RPMI8226 (cell line): ENCODE measurements at regions not wholly inside any gene's neighbourhood (a gene's known extent, or its start where the extent isn't known, plus 50 kb on each side); places are given as distances from the start of the nearest gene placed in this dataset.
A peak's percentile ranks its signal among the peaks of the same experiment; 100 is the strongest.
"Not testable (repeated sequence)": the region's sequence is repeated elsewhere in the genome, so short reads cannot be mapped to it uniquely, and the experiment has no call there.

Experiments used
- DNase-seq: peaks from one replicate; pipeline ENCODE4 v3.0.0-alpha.2; 2015

DNA sequence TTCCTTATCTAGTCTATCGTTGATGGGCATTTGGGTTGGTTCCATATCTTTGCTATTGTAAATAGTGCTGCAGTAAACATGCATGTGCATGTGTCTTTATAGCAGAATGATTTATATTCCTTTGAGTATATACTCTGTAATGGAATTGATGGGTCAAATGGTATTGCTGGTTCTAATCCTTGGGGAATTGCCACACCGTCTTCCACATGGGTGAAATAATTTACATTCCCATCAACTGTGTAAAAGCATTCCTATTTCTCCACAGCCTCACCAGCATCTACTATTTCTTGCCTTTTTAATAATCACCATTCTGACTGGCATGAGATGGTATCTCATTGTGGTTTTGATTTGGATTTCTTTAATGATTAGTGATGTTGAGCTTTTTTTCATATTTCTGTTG is 430.5 kb upstream of the TMPRSS15 start:
- not testable (repeated sequence) for DNase-seq

DNA sequence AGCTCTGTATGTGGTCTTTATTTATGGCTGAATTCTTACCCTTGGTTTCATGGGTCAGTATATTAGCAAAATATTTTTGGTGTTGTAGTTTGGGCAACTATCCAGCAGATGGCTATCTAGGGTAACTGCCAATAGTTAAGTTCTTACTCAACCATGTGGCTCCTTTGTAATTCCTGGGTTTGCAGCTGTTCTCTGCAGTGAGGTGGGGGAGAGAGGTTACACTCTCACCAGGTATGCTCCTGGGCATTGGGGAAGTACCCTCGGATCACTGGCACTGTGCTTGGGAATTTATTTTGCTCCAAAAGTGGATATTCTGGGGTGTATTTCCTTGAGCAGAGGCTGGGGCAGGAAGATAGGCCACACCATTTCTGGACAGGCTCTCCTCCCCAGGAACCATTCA is 436.7 kb upstream of the TMPRSS15 start:
- peak; percentile 54 for DNase-seq

- not testable (repeated sequence) for DNase-seq
These were observed 454.0 kb upstream of the TMPRSS15 start for GRCh38 chr21:18857606-18858005.

DNA sequence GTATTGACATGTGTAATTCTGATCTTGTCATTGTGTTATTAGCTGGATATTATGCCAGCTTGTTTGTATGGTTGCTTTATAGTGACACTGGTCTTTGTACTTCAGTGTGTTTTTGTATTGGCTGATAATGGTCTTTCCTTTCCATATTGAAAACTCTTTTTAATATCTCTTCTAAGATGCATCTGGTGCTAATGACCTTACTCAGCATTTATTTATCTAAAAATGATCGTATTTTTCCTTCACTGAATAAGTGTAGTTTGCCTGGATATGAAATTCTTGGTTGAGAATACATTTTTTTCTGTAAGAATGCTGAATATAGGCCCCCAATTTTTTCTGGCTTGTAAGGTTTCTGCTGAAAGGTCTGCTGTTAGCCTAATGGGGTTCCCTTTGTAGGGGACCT is 465.5 kb upstream of the TMPRSS15 start:
- no peak for DNase-seq

- DNase-seq: peak; percentile 29
These were observed 474.3 kb upstream of the TMPRSS15 start for GRCh38 chr21:18877917-18878316.

- no peak for DNase-seq
These were observed 484.5 kb upstream of the TMPRSS15 start for GRCh38 chr21:18887922-18888602.

DNA sequence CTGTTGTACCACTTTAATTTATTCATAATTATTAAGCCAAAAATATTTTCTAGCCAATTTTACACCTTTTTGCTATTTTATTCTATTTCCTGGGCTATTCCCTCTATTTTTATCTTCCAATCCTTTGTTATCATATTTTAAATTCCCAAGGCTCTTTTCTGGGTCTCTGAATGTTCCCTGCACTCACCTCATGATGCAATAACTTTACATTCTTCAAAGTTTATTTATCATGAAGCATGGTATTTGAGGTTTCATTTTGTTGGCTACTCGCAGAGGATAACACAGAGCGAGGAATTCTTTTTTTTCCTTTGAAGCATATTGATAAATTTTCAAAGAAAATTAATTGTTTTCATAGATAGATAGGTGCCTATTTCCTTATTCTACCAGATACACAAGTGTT is 489.8 kb upstream of the TMPRSS15 start:
- DNase-seq: no peak

DNA sequence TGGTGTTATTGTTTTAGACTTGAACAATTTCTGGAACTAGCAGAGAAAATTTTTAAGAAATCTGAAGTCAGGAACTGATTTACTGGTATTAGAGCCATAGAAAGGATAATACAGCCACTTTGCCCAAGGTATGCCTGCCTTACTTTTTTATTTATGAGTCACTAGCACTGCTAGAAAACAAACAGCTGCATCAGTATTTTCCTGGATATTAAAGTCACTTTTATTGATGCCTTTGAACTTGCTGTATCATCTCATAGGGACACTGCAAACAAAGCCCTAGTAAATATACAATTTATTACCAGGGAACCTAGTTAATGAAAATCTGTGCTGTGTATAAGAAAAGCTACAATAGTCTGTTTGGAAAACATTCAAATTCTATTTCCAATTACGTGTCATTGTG is 490.8 kb upstream of the TMPRSS15 start:
- DNase-seq: no peak

GRCh38 chr21:18899261-18899660 is 495.7 kb upstream of the TMPRSS15 start:
- DNase-seq: peak; percentile 14

DNA sequence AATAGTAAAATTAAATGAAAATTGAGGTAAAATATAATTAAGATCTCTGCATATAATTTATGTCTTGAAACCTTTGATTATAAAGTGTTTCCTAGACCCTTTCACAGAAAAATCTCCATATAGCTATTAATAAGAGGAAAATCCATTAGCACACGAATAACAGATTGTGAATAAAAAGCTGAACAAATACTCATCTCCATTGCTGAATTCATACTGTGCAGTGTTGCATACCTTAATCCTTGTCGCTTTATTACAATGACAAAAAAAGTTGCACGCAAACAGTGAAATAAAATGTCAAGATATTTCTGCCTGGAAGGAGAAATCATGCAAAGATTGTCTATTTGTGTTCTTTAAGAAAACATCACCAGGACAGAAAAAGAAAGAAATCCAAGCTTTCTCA is 499.1 kb upstream of the TMPRSS15 start:
- no peak for DNase-seq

DNA sequence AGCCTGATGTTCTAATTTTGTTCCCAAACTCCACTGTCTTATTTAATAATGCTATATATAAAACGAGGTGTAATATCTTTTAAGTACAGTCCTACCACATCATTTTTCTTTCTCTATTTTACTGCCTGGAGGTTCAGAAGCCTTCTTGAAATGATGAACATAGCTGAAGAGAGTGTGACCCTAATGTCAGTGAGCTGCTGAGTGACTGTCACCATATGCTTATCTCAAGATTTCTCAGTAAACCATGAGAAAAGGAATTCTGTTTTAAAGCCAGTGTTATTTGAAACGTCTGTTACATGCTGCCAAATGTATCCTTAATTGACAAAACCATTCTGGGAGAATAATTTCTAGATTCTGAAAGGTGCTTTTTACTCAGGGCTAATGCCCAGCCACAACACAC is 503.5 kb upstream of the TMPRSS15 start:
- no peak for DNase-seq

- DNase-seq: no peak
These were observed 505.1 kb upstream of the TMPRSS15 start for GRCh38 chr21:18908641-18909040.

DNA sequence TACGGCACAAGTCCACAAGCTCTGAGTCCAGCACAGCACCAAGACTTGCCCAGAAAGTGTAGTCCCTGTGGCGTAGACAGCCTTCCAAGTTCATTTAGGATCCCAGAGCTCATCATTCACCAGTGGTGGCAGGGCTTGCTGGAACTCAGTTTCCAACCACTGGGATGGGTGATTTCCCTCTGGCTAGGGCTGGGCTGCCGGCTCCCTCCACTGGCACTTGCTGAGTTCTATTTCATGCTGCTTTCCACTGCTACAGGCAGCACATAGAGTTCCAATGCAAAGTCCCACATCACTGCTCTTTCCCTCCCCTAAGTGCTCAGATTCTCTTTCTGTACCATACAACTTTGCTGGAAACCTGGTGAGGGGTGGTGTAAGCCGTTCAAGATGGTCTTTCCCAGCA is 510.3 kb upstream of the TMPRSS15 start:
- no peak for DNase-seq

DNA sequence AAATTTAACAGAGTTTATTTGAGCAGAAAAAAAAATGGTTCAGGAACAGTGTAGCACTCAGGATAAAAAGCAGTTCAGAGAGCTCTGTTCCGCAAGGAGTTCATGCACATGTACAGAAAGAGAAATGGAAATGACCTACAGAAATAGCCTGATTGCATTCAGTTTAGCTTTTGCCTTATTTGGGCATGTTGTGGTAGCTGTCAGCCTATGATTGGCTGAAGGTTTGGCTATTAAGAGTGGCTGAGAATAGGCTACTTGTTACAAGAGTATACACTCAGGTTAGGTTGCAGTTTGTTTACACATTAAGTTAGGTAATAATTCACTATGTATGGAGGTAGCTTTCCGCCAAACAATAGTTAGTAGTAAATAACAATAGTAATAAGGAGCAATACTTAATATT is 511.0 kb upstream of the TMPRSS15 start:
- DNase-seq: no peak

GRCh38 chr21:18917622-18918021 is 514.0 kb upstream of the TMPRSS15 start:
- no peak for DNase-seq

DNA sequence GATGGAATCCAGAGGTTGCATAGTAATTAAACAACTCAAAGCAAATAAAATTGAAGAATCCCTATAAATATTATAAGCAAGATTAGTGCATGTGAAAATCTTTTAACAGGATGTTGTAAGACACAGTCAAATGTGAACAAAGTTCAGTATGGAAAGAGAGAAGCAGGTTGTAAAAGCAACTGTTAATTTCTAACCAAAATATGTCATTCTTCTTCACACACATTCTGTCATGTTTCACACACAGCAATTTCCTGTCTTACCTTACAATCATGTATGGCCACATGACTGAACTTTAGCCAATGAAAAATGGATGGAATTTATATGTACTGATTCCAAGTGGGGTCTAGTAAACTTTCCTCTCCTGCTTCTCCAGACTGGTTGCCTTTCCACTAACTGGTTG is 527.7 kb upstream of the TMPRSS15 start:
- no peak for DNase-seq

DNA sequence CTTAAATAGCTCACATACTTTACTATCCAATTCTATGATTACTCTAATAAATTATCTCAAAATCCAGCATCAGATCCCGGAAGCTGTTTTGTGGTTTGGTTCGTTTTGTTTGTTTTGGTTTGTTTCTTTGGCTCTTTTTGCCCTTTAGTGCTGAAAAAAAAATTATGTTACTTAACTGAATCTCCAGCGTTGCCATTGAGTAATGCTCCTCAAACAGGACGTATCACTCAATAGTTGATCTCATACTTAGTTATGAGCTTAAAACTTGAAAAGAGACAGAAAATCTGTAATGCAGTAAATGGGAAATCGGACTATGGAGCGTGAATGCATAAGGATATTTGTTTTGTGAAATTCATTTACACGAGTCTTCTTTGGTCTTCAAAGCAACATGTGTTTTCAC is 533.8 kb upstream of the TMPRSS15 start:
- no peak for DNase-seq

DNA sequence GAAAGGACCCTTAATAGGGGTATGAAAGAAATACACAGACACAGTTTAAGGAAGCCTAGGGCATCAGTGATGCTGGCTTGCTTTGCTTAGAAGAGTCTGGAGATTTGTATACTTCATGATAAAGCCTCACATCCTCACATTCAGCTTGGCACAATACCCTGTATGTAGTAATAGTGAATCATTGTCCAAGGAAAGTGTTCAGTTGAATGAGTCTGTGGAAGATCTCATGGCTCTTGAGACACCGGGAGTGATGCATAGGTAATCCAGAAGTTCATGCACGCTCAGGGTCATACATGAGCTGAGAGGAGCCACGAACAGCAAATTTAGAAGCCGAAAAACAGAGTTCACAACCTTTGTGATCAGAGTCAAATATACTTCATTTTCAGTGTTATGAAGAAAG is 537.2 kb upstream of the TMPRSS15 start:
- DNase-seq: no peak

DNA sequence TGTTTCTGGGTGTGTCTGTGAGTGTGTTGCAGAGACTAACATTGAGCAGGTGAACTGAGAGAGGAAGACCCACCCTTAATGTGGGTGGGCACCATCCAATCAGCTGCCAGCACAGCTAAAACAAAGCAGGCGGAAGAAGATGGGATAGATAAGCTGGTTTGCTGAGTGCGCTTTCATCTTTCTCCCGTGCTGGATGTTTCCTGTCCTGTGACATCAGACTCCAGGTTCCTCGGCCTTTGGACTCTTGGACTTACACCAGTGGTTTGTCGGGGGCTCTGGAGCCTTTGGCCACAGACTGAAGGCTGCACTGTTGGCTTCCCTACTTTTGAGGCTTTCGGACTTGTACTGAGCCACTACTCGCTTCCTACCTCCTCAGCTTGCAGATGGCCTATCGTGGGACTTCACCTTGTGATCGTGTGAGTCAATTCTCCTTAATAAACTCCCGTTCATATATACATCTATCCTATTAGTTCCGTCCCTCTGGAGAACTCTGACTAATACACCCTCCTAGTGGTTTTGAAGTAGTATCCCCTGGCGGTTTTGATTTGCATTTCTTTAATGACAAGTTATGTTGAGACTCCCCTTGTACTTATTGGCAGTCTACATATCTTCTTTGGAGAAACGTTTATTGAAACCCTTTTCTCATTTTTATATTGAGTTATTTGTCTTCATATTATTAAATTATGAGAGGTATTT is 546.6 kb upstream of the TMPRSS15 start:
- no peak for DNase-seq

DNA sequence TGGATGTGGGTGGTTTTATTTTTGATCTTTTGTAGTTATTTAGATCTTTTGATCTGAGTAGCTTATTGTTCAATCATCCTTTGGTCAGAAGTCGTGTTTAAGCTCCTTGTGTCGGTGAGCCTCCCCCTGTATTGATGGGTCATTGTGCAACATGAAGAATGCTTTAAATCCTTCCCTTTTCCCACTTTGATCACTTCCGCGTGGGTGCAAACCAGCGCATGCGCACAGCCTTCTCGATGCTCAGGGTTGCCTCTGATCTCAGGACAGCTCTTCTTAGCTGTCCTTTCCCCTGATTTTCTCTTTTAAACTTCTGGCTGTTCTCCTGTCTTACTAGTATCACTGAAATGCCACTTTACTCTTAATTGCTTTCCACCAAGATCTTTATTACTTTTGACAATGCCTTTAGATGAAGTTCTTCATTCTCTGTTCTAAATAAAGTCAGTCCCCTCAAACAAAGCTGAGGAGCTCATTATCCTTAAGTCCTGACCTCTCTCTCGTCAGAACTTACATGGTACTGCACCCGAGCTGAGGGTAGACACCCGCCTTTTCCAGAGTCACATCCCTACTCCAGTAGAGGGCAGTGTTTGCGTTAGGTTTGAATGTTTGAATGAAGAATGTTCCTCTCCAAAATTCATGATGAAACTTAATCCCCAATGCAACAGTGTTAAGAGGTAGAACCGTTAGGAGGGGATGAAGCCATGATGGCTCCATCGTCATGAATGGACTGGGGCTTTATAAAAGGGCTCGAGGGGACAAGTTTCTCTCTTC is 547.9 kb upstream of the TMPRSS15 start:
- peak; percentile 50 for DNase-seq

- DNase-seq: no peak
These were observed 550.9 kb upstream of the TMPRSS15 start for GRCh38 chr21:18954441-18954844.

DNA sequence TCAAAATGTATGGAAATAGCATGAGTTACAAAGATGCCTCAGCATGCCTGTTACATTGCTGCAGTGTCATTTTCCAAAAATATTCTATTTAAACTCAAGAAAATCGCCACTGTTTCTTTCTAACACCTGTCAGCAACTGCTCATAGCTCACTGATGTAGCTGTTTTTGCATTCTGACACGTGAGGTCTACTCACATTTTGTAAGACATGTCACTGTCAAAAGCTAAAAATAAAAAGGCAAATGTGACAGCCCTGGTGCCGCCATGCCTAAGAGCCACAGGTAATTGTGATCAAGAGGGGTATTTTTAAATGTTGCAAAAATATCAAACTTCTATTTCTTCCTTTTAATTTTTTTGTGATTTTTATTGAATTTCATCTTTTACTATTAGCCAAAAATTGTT is 556.2 kb upstream of the TMPRSS15 start:
- no peak for DNase-seq

GRCh38 chr21:18960306-18960705 is 556.7 kb upstream of the TMPRSS15 start:
- no peak for DNase-seq

DNA sequence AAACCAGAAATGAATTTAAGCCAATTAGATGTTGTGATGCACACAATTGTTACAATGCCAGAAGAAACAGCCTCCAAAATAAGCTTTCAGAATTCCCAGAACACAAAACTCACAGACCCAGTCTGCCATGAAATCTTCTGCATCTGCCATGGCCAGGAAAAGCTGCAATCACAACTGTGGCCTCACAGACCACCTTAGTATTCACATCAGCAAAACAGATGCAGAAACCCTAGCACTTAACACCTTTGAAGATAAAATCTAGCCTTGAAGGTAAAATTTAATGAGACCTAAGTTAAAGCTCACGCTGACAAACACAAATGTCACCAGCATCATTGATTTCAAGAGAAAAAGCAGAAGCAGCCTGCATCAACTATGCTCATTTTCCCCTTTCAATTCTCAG is 566.8 kb upstream of the TMPRSS15 start:
- no peak for DNase-seq
